Bronchial epithelial cell (primary cell): ENCODE measurements at regions not wholly inside any gene's neighbourhood (a gene's known extent, or its start where the extent isn't known, plus 50 kb on each side); places are given as distances from the start of the nearest gene placed in this dataset.
A peak's percentile ranks its signal among the peaks of the same experiment; 100 is the strongest.

ENCODE experiments used
- DNase-seq: peaks from one replicate; pipeline ENCODE4 v3.0.0-alpha.2; 2010; ENCODE audit warnings: low read depth
- FAIRE-seq: peaks from 2 replicates; lab custom pipeline; 2011; peaks lifted over from hg19 to GRCh38; lab: Jason Lieb, UNC
- H3K27me3 ChIP-seq: 2 replicates; pipeline ENCODE4 v1.5.1; 2011; ENCODE audit warnings: low read length; ENCODE audit not compliant: control insufficient read depth, insufficient read depth
- H3K36me3 ChIP-seq: 2 replicates; pipeline ENCODE4 v1.5.1; 2011; ENCODE audit warnings: low read length; ENCODE audit not compliant: control insufficient read depth, insufficient read depth
- H3K4me3 ChIP-seq: 2 replicates; pipeline ENCODE4 v1.5.1; 2011; ENCODE audit warnings: mild to moderate bottlenecking, low read depth, low read length, control low read depth
- TF ChIP-seq, protein P1 (sequence below): IDR thresholded peaks from 2 replicates; pipeline ENCODE4 v1.5.1; 2011; ENCODE audit warnings: mild to moderate bottlenecking, moderate library complexity, low read length, control low read depth, inconsistent platforms; ENCODE audit not compliant: insufficient read depth, severe bottlenecking

DNA sequence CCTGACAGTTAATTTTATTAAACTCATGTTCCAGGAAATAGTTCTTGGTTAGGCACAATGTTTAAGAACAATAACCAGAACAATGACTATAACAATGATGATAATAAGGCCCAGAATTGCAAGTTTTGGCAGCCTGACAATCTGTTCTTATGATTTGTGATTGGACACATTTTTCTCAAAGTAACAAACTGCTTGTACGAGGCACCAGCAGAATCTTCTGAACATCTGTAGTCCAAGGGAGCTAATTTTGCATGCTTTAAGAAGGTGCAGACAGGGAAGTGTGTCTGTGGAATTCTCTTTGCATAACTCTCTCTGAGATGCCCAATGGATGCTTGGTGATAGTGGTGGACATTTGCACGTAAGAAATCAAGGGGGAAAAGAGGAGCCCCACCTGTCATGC, 709.3 kb downstream of the SLC4A3 start:
- DNase-seq = no peak

DNA sequence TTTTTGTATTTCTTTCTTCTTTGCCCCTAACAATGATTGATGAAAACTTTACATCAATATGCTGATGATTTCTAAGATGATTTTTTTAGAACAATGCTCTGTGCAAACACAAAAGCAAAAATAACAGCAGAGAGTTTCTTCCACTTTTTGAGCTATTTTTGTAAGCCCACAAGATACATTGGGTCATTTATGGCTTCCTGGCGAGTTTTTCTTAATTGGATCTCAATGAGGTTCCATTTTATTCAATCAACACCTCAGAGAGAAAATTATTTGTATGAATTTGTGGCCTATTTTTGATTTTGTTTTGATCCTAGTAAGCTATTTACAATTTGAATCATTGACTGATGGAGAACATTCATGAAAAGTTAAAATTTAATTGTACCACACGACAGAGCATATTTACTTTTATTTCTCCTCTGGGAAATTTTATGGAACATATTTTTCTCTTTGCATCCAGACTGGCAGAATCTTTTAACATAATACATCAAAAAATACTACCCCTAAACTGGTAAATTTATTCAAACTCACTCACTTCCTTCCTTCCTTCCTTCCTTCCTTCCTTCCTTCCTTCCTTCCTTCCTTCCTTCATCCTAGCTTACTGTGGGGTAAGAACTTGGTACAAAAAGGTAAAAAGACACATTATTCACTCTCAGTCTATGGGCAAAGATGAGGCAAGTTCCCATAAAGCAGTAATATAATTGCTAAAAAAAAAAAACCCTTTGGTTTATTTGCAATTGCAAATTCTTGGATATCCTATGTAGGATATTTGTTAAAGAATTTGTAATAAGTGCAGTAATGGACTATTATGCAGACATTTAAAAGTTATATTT, 710.4 kb downstream of the SLC4A3 start:
- Histone ChIP-seq H3K4me3 (no peak overlapping the region), H3K36me3 (no peaks in the 10 kb centered on the region), H3K27me3 (no peaks in the 10 kb centered on the region)
- FAIRE-seq = no peak
- TF ChIP-seq, protein P1, sequence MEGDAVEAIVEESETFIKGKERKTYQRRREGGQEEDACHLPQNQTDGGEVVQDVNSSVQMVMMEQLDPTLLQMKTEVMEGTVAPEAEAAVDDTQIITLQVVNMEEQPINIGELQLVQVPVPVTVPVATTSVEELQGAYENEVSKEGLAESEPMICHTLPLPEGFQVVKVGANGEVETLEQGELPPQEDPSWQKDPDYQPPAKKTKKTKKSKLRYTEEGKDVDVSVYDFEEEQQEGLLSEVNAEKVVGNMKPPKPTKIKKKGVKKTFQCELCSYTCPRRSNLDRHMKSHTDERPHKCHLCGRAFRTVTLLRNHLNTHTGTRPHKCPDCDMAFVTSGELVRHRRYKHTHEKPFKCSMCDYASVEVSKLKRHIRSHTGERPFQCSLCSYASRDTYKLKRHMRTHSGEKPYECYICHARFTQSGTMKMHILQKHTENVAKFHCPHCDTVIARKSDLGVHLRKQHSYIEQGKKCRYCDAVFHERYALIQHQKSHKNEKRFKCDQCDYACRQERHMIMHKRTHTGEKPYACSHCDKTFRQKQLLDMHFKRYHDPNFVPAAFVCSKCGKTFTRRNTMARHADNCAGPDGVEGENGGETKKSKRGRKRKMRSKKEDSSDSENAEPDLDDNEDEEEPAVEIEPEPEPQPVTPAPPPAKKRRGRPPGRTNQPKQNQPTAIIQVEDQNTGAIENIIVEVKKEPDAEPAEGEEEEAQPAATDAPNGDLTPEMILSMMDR = no peak
- no peak for DNase-seq

More for the DNA sequence above, 709.3 kb downstream of the SLC4A3 start:
- TF ChIP-seq, protein P1 = no peak
- Histone ChIP-seq H3K36me3 (no peaks in the 10 kb centered on the region), H3K4me3 (no peak overlapping the region), H3K27me3 (no peaks in the 10 kb centered on the region)
- FAIRE-seq = no peak

DNA sequence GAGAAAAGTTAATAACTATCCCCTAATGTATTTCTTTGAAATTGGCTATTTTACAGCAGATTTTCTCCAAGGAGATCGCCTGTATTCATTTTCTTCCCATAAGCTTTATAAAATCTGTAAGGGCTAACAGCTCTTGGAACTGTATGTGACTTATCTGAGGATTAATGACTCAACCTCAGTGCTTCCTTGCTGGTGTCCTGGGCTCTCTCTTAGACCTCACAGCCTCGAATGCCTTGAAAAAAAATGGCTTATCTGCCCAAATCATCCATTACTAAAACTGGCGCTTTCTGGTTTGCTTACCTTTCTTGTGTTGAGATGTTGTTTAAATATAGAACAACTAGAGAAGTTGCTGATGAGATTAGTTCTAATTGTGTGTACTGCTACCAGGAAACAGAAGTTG, 713.6 kb downstream of the SLC4A3 start:
- DNase-seq = peak; percentile 36
- H3K4me3 ChIP-seq = no peak overlapping the region
- no peak for FAIRE-seq
- TF ChIP-seq, protein P1 = no peak
- H3K27me3 ChIP-seq = no peaks in the 10 kb centered on the region
- H3K36me3 ChIP-seq = no peaks in the 10 kb centered on the region

DNA sequence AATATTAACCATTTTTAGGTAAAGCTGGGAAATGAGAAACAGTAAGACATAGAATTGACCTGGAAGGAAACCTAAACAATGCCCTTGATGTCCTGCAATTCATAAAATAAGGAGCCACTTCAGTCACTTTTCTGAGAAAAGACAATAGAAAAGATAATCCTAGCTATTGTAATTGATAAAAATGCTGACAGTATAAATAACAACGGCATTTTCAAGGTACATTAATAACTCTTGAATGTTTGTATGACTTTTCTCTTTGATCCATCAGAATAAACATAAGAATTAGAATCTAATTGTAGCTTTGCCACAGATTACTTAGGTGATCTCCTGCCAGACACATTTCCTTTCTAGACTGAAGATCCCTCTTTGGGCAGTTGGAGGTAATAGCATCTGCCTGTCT, 719.5 kb downstream of the SLC4A3 start:
- Histone ChIP-seq H3K36me3 (no peaks in the 10 kb centered on the region), H3K27me3 (no peaks in the 10 kb centered on the region), H3K4me3 (no peak overlapping the region)
- no peak for FAIRE-seq
- no peak for DNase-seq
- TF ChIP-seq, protein P1 = no peak

DNA sequence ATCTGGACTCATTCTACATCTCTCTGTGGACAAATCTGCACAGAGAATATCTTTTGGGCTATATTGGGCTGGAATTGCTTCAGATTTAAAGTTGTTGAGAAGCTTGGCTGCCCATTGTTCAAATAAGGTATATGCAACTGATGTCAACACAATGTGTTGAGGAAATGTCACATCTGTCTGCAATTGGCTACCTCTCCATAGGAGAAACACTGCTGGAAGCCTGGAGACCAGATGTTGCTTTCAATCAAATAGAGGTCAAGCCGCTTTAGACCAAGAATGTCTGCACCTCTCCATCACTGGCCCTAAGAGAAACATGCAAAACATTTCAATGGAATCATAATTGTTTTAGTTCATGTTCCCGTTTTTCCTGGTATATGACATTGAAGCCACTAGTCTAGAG, 720.2 kb downstream of the SLC4A3 start:
- no peaks in the 10 kb centered on the region for H3K36me3 ChIP-seq
- TF ChIP-seq, protein P1 = no peak
- no peak for DNase-seq
- peak; percentile 23 for FAIRE-seq
- no peaks in the 10 kb centered on the region for H3K27me3 ChIP-seq
- no peak overlapping the region for H3K4me3 ChIP-seq
